Peyer's patch (tissue), 4 donors: ENCODE measurements at regions not wholly inside any gene's neighbourhood (a gene's known extent, or its start where the extent isn't known, plus 50 kb on each side); places are given as distances from the start of the nearest gene placed in this dataset.

Source experiments
- CTCF ChIP-seq, 6 experiments: fragments of 450-650 bp in 4 of 6; fragments of 200-600 bp in 2 of 6; sonication (generic) in 1 of 6; IDR thresholded peaks; one replicate each; pipeline ENCODE4 v1.5.1; 2017 to 2019; ENCODE audit warnings: antibody characterized with exemption in 6 of 6, mild to moderate bottlenecking in 3 of 6, moderate library complexity in 1 of 6
- POLR2A ChIP-seq, 2 donors: fragments of 450-650 bp; IDR thresholded peaks; one replicate each; pipeline ENCODE4 v1.5.1; 2017; ENCODE audit warnings: antibody characterized with exemption in 2 of 2, mild to moderate bottlenecking in 2 of 2, moderate library complexity in 2 of 2

- TF ChIP-seq POLR2A (IDR thresholded peaks at IDR 0.05) (no peak), CTCF (IDR thresholded peaks at IDR 0.05) (no peak)
Observed at GRCh38 chr10:31721096-31721495, 207.5 kb downstream of the ARHGAP12 start.
